Stimulated activated CD8-positive, alpha-beta memory T cell treated with anti-CD3 and anti-CD28 coated beads, Interleukin-4, amount 100 ng/mL, for 1 hour (primary cell): ENCODE measurements at regions not wholly inside any gene's neighbourhood (a gene's known extent, or its start where the extent isn't known, plus 50 kb on each side); places are given as distances from the start of the nearest gene placed in this dataset.

Source experiments
- DNase-seq, 2 donors: peaks; one replicate each; pipeline ENCODE4 v3.0.0-alpha.2; 2020; ENCODE audit warnings: low read depth in 2 of 2, low spot score in 1 of 2

DNA sequence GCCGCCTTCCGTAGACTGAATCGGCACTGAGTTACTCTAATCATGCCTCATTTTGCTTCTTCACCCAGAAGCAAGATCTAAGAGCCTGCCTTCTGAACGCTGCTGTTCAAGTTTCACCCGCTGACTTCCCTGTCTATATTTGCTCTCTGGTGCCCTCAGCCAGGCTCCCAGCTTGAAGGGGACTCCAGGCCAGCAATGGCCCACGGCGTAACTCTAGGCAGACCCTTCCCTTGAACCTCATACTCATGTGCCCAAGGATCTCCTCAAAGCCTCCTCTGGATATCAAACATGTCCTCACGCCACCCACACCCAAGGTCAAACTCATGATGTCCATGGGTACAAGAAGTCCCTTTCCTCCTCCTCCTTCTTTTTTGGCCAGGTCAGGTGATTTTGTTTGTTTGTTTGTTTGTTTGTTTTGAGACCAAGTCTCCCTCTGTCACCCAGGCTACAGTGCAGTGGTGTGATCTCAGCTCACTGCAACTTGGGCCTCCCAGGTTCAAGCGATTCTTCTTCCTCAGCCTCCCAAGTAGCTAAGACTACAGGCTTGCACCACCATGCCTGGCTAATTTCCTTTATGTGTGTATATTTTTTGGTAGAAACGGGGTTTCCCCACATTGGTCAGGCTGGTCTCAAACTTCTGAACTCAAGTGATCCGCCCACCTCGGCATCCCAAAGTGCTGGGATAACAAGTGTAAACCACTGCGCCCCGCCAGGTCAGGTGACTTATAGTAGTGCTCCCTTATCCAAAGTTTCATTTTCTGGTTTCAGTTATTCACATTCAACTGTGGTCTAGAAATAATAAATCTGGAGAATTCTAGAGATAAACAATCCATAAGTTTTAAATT lies 239.0 kb downstream of the SYK start:
- no peak for DNase-seq

DNA sequence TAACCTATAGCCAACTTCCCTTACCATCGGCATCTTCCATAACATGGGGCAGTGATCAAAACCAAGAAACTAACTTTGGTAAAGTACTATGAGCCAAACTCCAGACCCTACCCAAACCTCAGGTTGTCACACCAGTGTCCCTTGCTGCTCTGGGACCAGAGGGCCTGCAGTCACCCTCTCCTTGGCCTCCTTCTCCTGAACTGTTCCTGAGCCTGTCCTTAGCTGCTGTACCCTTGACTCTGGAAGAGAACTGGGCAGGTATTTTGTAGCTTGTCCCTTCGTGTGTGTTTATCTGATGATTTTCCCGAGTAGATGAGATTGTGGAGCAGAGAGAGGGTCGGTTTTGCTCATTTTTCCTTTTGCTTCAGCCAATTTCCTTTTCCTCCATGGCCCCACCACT lies 240.4 kb downstream of the SYK start:
- DNase-seq, result no peak

DNA sequence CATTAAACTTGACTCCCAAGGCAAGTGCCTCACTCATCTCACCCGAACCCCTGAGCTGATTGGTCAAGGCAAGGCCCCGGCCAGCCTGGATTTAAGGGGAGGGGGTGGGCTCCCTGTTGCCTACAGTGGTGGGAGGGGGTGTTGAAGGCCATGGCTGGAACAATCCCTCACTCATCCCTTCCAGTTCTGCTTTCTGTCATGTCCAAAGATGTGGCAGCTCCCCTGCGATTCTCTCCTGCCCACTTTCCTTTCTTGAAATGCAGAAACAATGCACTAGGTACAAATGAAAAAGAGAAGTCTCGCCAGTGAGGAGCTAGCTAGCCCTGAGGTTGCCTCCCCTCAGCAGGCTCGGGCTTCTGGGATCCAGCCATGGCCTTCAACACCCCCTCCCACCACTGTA lies 240.9 kb downstream of the SYK start:
- no peak for DNase-seq

DNA sequence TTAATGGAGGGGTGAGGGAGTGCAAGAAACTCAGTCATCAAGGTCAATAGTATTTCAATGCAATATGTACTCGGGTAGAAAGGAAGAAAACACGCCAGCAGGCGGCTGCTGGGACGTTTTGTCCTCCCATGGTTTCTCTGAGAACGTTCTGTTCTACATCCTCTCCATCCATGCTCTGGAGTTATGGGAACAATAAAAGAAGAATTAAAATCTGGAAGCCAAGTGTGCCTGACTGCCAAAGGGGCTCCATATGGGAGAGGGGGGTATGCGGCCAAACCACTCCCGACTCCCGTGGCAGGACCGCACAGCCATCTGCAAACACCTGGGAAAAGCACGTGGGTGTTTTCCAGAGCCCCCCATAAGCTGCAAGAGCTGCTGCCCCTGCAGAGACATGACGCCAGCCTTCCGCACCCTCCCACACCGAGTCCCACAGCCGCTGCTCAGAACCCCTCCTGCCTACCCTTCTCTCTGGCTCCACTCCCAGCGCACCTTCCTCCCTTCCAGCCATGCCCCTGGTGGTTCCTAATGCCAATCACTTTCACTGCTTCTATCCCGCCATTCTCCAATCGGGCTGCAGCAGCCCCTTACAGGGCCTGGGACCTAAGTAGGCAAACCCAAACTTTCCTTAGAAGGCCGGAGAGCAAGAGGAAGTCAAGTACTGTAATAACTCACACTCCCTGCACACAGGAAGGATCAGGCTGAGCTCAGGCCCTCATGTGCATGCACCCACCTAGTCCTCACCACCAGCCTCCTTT lies 241.6 kb downstream of the SYK start:
- DNase-seq, result no peak

DNA sequence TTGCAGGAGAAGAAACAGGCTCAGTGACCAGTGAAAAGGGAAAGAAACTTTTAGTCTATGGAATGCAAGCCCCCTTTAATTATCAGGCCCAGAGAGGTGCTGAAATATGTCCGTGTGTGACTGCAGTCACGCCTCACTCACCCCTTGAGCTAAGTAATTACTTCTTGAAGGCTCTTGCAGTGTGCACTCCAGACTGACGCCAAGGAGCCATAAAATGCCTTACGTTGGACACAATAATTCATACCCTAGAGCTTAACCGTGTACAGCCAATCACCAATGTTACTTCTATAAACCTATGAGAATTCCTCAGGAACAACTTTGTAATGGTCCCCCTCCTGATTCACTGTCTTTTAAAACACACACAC lies 242.2 kb downstream of the SYK start:
- DNase-seq, result no peak

DNA sequence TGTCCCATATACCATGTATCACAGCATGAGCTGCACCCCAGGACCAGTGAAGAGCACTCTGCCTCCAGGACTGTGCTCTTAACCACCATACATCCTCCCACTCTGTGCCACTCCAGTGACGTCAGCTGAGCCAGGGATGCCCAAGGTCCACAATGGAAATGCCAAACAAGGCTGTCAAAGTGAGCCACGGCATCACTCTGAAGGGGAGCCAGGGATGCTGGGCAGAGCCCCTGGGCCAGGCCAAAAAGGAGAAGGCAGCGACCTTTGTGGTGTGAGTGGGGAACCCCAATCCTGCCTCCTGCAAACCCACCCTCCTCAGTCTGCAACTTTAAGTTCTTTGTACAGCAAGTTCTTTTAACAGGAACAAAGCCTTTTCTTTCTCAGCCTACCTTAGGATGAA lies 242.7 kb downstream of the SYK start:
- no peak for DNase-seq

DNA sequence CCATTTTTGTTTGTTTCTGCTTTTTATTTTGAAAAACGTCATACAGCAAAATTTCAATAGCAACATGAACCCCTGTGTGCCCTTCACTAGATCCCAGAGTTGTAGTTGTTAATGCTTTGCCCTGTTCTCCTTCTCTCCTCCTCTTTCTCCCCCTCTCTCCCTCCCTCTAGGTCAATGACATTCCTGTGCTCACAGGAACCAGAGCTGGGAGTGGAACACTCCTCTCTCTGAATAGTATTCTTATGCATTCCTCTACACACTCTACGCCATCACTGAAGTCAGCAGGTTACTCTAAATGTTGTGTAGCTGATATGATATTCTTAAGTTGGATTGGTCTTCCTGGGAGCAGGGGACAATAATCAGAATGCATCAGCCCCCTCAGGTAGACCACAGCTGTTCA lies 243.4 kb downstream of the SYK start:
- no peak for DNase-seq

DNA sequence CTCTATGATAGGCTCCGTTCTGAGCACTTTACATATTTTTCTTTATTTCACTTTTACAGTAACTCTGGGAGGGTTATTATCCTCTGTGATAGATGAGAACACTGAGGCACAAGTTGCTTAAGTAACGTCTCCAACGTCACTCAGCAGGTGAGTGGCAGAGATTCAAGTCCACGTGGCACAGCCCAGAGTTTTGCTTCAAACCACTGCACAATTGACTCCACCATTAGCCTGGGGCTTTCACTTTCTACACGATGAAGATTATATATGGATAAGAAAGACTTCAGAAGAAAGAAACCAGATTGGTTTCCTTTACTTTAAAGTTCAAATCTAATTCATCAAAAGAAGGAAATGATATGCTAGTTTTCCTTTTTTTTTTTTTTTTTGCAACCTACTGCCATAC lies 245.9 kb downstream of the SYK start:
- DNase-seq, result no peak

DNA sequence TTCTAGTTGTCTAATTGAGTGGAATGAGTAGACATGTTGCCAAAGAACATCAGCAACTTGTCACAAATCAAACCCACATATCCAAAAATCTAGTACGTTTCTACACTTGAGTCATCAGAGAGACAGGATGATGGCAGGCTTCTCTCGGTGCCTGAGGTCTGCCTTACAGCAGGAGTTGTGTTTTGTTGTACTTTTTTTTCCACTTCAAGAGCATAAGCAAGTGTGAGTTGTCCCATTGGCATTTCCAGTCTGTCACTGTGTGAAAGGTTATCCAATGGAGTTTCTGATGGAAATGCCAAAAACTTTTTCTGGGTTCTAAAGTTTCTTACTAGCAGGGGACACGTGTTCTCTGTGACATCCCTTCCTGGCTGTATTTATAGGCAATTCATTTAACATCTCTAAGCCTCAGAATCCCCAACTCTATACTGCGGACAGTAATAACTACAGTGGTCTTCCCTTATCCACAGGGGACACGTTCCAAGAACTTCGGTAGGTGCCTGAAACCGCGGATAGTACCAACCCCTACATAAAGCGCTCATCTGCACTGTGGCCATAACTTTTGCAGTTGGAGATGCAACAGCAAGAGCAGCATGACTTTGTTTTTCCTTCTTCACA lies 246.5 kb downstream of the SYK start:
- no peak for DNase-seq

DNA sequence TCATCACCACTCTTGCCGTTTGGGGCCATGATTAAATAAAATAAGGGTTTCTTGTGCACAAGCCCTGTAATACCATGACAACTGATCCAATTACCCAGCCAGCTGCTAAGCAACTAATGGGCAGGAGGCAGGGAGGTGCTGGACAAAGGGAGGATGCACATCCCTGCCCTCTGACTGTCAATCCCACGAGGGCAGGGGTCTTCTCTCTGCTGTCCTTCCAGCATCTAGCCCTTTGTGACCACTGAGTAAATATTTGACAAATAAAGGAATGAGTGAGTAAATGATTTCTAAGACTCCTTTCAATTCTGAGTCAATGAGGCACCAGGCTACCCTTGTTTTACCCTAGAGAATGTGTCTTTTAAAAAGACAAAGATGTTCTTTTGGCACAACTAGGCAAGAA lies 247.1 kb downstream of the SYK start:
- DNase-seq, result no peak

DNA sequence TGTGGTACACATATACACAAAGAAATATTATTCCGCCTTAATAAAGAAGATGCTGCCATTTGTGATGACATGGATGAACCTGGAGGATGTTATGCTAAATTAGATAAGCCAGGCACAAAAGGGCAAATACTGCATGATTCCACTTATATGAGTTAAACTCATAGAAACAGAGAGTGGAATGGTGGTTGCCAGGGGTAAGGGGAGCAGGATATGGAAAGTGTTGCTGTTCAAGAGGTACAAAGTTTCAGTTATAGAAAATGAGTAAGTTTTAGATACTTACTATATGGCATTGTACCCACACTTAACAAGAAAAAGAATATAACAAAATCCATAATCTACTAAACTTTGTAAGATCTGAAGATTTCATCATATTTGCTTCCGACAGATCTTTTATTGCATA lies 252.2 kb downstream of the SYK start:
- no peak for DNase-seq

DNA sequence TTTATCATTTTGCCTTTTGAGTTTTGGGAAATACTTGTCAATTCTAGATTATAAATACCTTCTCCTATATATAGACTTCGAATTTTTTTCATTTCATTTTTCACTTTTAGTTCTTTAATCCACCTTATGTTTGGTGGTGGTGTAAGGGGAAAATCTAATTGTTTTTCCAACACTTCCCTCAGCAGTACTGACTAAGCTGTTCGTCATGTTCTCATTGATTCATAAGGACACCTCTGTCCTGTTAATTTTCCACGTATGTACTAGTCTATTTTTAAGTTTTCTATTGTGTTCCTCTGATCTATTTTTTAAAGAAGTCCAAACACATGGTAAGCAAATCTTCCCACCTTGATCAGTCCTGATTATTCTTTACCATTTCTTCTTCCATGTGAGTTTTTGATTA lies 254.2 kb downstream of the SYK start:
- no peak for DNase-seq

DNA sequence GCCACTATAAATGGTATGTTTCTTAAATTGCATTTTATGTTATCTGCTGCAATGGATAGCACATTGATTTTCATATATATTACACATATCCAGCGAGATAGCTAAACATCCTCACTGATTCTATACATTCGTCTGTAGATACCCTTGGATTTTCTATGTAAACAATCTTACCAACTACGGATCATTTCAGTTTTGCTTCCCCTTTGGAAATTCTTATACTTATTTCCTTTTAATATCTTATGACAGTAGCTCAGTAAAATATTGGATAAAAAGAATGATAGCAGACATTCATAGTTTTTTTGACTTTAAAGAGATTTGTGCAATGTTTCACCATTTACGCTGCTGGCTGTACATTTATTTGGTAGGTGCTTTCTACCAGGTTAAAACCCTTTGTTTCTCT lies 254.9 kb downstream of the SYK start:
- DNase-seq, result no peak

DNA sequence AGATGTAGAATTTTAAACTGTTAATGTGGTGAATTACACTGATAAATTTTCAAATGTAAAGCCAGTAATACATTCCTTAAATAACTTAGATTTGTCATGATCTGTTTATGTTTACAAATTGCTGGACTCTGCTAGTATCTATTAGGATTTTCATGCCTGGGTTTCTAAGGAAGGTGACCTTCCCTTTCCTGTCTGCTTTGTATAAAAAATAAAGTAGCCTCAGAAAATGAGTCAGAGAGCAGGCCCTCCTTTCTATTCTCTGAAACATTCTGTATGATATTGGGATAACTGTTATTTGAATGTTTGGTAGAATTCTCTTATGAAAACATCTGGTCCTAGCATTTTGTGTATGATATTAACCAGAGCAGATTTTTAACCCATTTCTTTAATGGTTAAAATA lies 255.3 kb downstream of the SYK start:
- DNase-seq, result no peak

DNA sequence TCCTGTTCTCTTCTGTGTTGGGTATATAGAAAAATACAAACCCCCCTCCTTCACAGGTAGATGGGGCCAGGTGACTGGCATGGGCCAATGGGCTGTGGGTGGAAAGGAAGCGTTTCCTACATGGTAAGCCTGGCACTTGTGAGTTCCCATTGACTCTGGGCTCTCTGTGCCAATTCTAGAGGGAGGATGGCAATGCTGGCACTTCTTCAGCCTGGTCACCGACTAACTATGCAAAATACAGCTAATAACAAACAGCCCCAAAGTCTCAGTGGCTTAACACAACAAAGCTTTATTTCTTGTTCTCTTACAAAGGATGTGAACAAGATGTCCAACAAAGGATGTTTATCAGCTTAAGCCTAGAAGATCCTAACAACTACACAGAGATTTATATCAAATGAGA lies 258.1 kb downstream of the SYK start:
- DNase-seq, result no peak

DNA sequence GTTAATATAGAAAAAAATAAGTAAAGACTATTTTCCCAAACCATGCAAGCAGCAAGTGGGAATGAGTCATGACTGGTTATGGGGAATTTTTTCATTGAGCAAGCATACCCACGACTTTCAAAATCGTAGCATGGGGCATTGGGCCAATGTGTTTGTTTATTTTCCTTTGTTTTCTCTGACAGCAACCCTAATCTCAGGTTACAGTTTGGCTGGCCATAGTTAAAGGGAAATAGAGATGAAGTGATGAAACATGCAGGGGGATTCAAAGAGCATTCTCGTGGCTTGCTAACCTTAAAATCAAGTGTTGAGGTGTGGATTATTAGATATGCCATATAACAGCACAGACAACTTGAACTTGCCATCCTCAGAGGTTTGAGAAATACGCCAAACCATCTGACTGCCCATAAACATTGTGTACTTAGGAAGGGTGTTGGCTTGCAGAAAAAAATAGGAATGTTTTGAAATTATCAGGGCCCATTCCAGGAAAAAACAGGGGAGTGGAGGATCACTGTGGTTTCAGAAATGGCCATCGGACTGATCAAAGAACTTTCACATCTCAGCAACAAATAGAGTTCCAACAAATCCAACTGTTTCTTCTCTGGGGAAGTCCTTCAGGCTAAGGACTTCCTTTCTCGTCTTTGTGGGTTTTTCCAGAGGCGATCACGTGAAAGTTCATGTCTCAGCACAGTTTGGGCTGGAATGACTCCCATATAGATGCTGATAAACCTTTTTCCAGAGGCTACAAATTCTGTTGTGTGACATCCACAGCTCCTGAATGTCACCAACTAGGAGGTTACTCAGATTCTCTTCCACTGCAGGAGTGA lies 259.1 kb downstream of the SYK start:
- DNase-seq, result no peak

DNA sequence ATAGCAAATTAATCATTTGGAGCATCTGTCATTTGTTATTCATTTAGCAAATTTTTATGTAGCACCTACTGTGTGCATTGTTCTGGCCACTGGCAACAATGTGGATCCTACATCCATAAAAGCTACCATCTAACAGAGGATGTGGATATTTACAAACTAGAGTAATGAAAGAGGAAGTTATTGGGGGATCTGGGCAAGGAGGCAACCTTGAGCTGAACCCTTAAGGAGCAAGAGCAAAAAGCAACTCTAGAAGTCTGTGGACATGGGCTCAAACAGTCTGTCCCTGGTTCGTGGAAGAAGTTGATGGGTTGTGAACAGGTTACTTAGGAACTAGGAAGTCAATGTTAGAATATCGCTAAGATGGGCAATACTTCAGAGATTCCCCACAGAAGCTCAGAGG lies 259.9 kb downstream of the SYK start:
- no peak for DNase-seq

DNA sequence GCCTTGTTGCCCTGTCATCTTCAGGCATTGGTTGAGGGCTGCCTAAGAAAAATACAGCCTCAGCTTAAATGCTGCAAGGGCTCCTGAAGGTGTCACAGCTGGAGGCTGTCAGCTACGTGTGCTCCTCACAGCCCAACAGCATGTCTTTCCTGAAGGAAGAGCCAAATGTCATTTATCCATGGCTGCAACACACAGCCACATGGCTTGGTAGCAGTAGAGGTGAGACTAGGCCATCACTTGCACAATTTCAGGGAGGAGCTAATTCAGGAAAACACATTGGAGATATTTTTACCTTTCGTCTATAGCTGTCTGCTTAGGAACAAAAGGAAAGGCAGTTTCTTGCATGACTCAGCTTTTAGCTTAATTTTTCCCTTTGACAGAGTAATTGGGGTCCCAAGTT lies 260.7 kb downstream of the SYK start:
- DNase-seq, result no peak

DNA sequence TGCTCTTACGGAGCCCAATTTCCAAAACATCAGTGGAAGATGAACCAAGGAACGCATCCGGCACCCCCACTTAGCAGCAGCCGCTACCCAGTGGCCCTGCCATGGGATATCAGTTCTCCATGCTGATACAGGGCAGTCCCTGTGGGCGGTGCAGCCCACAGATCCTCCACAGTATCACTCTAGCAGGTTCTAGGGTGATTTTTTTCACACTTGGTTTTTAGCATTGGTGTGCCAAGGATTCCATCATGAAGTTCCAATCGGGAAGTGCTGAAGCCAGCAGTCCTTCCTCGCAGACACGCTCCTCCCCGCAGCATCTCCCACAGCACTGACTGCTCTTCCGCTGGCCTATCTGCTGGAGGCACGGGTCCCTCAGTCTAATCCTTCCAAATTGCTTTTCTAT lies 261.9 kb downstream of the SYK start:
- no peak for DNase-seq

DNA sequence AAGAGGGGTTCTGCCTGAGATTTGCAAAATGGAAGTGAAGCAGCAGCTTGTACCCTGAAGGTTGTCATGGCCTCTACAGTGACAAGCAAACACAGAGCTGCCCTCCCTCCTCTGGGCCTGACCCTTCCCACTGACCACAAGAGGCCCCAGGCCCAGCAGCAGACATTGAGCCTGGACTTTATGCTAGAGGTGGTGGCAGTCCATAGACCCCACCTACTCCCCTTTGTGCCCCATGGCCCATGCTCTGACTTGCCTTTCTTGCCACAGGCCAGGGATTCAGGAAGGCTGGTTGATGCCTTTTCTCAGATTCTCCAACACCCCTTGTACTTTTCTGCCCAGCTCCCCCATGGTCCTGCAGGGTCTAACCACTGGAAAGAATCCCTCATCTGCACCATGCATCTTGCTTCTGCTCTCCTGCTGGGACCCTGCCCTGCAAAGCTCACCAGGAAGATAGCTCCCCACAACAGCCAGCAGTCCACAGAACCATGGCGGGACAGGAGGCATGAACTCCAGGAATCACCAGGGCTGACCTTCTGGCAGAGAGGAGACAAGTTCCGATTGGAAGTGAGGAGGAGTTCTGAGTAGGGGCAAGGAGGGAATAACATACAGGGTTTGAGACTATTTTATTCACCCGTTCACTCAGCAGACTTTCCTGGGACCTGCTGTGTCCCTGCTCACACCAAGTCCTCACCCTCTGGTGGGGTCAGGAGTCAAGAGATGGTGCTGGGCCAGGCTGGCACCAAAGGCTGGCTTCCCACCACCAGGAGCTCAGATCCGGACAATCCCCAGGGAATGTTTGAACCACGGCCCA lies 263.8 kb downstream of the SYK start:
- no peak for DNase-seq

DNA sequence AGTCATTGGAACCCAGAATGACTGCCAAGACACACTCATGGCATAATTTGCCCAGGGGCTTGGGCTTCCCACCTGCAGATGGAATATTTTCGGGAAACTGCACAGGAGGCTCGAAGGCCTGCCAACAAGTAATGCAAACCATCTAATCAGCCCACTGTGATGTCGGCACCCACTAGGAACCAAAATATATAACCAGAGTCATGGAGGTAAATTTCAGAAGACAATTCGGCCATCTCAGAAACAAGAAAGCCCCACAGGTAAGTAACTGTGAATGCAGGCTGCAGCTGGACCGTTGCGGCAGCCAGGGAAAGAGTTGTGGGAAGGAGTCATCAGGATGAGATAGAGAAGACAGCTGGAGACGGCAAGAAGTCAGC lies 264.4 kb downstream of the SYK start:
- DNase-seq, result no peak
